ENCODE measurements at regions not wholly inside any gene's neighbourhood (a gene's known extent, or its start where the extent isn't known, plus 50 kb on each side); places are given as distances from the start of the nearest gene placed in this dataset.

GRCh38 chr11:15805726-15806125, 550.6 kb downstream of the SOX6 start:
- no peak for TF ChIP-seq CTCF (IDR thresholded peaks at IDR 0.05)
- H3K27me3 Mint-ChIP-seq (ENCODE audit: unreplicated experiment): no peaks in the 10 kb centered on the region
- H3K4me3 Mint-ChIP-seq (ENCODE audit: unreplicated experiment): no peak overlapping the region
- H3K27ac Mint-ChIP-seq (ENCODE audit: unreplicated experiment): no peak overlapping the region
- H3K36me3 Mint-ChIP-seq (ENCODE audit: unreplicated experiment): no peaks in the 10 kb centered on the region
- no peaks in the 10 kb centered on the region for H3K9me3 Mint-ChIP-seq (ENCODE audit: unreplicated experiment)
- peaks cover 21% of the 10 kb centered on the region for H3K4me1 Mint-ChIP-seq (ENCODE audit: unreplicated experiment)
- no peak for DNase-seq (ENCODE audit: extremely low spot score, unreplicated experiment)

GRCh38 chr11:15806217-15806616, 550.1 kb downstream of the SOX6 start:
- Mint-ChIP-seq H3K27me3 (ENCODE audit: unreplicated experiment) (no peaks in the 10 kb centered on the region), H3K27ac (ENCODE audit: unreplicated experiment) (no peak overlapping the region), H3K9me3 (ENCODE audit: unreplicated experiment) (no peaks in the 10 kb centered on the region), H3K4me3 (ENCODE audit: unreplicated experiment) (no peak overlapping the region), H3K4me1 (ENCODE audit: unreplicated experiment) (peaks cover 16% of the 10 kb centered on the region), H3K36me3 (ENCODE audit: unreplicated experiment) (no peaks in the 10 kb centered on the region)
- no peak for DNase-seq (ENCODE audit: extremely low spot score, unreplicated experiment)
- TF ChIP-seq CTCF (IDR thresholded peaks at IDR 0.05): no peak

GRCh38 chr11:15807827-15808226, 548.5 kb downstream of the SOX6 start:
- no peak for DNase-seq (ENCODE audit: extremely low spot score, unreplicated experiment)
- Mint-ChIP-seq H3K27ac (ENCODE audit: unreplicated experiment) (no peak overlapping the region), H3K36me3 (ENCODE audit: unreplicated experiment) (no peaks in the 10 kb centered on the region), H3K9me3 (ENCODE audit: unreplicated experiment) (no peaks in the 10 kb centered on the region), H3K4me3 (ENCODE audit: unreplicated experiment) (no peak overlapping the region), H3K4me1 (ENCODE audit: unreplicated experiment) (peaks cover 4% of the 10 kb centered on the region), H3K27me3 (ENCODE audit: unreplicated experiment) (no peaks in the 10 kb centered on the region)
- no peak for TF ChIP-seq CTCF (IDR thresholded peaks at IDR 0.05)

GRCh38 chr11:15810082-15810481, 546.3 kb downstream of the SOX6 start:
- no peak for TF ChIP-seq CTCF (IDR thresholded peaks at IDR 0.05)
- Mint-ChIP-seq H3K4me3 (ENCODE audit: unreplicated experiment) (no peak overlapping the region), H3K36me3 (ENCODE audit: unreplicated experiment) (peaks cover 2% of the 10 kb centered on the region), H3K9me3 (ENCODE audit: unreplicated experiment) (peaks cover 4% of the 10 kb centered on the region), H3K4me1 (ENCODE audit: unreplicated experiment) (peaks cover 3% of the 10 kb centered on the region), H3K27ac (ENCODE audit: unreplicated experiment) (no peak overlapping the region), H3K27me3 (ENCODE audit: unreplicated experiment) (no peaks in the 10 kb centered on the region)
- DNase-seq (ENCODE audit: extremely low spot score, unreplicated experiment): no peak

GRCh38 chr11:15810525-15810924, 545.8 kb downstream of the SOX6 start:
- Mint-ChIP-seq H3K4me1 (ENCODE audit: unreplicated experiment) (peaks cover 7% of the 10 kb centered on the region), H3K9me3 (ENCODE audit: unreplicated experiment) (peaks cover 4% of the 10 kb centered on the region), H3K4me3 (ENCODE audit: unreplicated experiment) (no peak overlapping the region), H3K36me3 (ENCODE audit: unreplicated experiment) (peaks cover 2% of the 10 kb centered on the region), H3K27ac (ENCODE audit: unreplicated experiment) (no peak overlapping the region), H3K27me3 (ENCODE audit: unreplicated experiment) (no peaks in the 10 kb centered on the region)
- no peak for DNase-seq (ENCODE audit: extremely low spot score, unreplicated experiment)
- TF ChIP-seq CTCF (IDR thresholded peaks at IDR 0.05): no peak

Measured in osteocyte (in vitro differentiated cells).